Panc1 (cell line): ENCODE measurements at regions not wholly inside any gene's neighbourhood (a gene's known extent, or its start where the extent isn't known, plus 50 kb on each side); places are given as distances from the start of the nearest gene placed in this dataset.
"Not testable (repeated sequence)": the region's sequence is repeated elsewhere in the genome, so short reads cannot be mapped to it uniquely, and the experiment has no call there.

Source experiments
- CTCF ChIP-seq: fragments of 450-650 bp; IDR thresholded peaks from 2 replicates; pipeline ENCODE4 v1.5.1; 2017; ENCODE audit warnings: mild to moderate bottlenecking
- POLR2AphosphoS5 ChIP-seq: IDR thresholded peaks from 2 replicates; pipeline ENCODE4 v1.6.1; 2012; ENCODE audit warnings: mild to moderate bottlenecking, low read depth, low read length, moderate library complexity
- REST ChIP-seq, 2 experiments: IDR thresholded peaks; 2 replicates each; pipeline ENCODE4 v1.6.1; 2011 to 2012; ENCODE audit warnings: low read depth in 2 of 2, control low read depth in 1 of 2, low read length in 1 of 2, mild to moderate bottlenecking in 1 of 2, moderate library complexity in 1 of 2; ENCODE audit not compliant: insufficient read depth in 1 of 2

- TF ChIP-seq CTCF; REST (IDR thresholded peaks at IDR 0.05; ENCODE audit: insufficient read depth in 1 of 2, low read depth in 2 of 2, low read length in 1 of 2); POLR2AphosphoS5: not testable (repeated sequence)
These were observed 730.3 kb downstream of the NXPH1 start for GRCh38 chr7:9163691-9164090.
